ENCODE measurements at regions not wholly inside any gene's neighbourhood (a gene's known extent, or its start where the extent isn't known, plus 50 kb on each side); places are given as distances from the start of the nearest gene placed in this dataset.

DNA sequence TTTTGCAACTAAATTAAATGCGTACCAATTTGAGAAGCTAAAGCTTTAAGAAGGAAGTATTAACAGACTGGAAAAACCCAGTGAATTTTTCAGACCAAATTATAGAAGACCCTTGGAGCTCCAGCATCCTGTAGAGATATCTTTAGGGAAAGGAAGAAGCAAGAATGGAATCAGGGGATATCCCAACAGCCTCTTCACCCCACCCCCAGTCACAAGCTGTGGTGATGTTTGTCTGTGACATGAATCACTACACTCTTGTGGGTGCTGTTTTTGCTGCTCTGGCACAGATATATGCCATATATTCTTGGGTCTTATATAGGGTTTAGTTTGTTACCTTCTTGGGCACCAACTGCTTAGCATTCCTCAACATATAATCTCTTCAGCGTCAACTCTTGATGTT, 78.5 kb upstream of the BCL6 start:
- DNase-seq (ENCODE audit: low spot score), result no peak

DNA sequence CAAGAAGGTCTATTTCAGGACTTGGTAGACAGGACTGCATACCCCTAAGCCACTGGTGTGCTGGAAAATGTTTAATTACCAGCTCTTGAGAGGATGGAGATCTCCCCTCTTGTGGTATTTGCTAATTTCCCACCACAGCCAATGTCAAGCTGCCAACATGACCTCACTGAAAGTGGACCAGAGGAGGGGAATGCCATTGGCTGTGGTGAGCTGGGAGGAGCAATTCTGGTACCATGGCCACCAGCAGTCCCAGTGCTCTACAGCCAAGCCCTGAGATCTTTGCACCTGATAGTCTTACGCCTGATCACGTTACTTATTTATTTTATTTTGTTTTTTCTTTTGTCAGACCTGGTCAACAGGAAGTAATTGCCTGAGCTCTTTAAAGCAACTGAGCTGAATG, 82.5 kb upstream of the BCL6 start:
- no peak for DNase-seq (ENCODE audit: low spot score)

DNA sequence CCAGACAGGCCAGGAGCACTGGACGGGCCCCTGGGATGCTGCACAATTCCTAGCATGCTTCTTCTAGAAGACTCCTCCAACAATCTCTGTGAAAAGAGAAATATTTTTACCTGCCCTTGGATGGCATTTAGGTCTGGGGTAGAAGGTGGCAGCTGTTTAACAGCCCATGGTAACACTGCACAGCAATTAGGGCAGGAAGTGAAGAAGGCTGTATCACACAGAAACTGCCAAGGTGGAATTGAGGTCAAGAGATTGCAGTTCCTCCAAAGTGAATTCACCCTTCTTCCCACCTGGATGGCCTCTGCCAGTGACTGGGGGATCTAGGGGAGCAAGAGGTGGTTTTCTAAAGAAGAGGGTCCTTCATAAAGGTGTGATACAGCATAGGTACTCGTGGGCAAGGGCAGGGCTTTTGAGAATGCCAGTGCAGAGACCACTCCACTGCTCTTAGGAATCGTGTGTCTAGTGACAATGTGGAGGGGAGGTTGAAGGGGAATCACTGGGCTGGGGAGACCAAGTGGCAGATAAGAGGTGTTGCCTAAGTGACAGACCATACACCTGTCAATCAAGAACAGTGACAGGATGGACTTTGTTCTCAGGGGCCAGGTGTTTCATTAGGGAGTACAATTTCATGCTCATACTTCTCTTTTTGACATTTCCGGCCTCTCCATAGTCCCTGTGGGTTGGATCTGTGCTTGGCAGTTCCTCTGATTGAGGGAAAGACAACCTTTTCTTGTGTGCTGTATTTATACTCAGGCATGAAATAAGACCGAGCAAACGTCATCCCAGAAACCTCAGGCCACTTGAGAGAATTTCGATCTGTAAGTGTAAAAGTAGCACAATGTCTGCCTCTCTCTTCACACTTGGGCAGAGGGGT, 83.5 kb upstream of the BCL6 start:
- no peak for DNase-seq (ENCODE audit: low spot score)

DNA sequence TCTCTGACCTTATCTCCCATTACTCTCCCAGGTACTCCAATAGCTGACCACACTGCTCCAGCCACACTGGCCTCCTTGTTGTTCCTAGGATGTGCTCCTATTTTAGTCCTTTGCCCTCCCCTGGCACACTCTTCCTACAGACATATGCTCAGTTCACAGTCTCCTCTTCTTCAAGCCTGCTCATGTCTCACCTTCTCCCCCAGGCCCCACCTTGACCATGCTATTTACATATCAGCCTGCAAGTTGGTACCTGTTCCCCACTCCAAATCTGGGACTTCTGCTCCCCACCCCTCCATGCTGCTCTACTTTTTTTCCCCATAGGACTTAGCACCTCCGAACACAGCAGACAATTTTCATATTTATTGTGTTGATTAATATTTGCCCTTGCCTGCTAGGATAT, 84.9 kb upstream of the BCL6 start:
- no peak for DNase-seq (ENCODE audit: low spot score)

DNA sequence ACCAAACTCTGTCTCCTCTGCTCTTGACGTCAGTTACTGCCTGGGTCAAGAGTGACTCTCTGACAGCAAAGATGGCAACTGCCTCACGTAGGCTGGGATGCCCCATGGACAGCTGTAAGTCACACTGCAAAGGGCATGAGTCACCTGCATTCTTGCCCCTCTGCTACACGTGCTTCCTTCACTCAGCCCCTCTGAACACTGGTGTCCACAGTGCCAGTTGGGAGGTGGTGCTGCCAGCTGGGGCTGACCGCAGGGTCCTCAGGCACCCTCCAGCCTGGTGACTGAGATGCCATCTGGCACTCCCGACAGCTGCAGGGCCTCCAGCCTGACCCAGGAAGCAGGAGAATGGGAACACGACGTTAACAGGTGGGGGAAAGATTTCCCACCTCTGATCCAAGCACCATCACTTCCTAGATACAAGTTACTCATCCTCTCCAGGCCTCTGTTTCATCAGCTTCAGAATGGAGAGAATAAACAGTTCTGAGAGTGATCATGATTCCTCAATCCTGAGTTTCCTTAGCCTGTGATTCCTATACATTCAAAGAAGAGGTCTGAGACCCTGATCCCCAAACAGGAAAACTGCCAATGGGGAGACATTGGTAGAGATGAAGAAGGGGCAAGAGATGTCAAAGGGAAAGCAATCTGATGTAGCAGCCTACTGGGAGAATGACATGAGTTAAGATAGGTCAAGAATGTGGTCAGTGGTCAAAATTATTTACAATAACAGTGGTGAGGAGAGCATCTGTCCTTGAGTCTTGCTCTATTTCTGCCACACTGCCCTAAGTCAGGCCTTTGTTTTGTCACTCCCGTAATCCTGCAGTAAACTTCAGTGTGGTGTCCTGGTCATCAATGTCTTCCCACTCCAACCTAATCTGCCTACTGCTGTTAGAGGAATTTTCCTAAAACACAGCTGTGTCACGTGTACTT, 86.1 kb upstream of the BCL6 start:
- DNase-seq (ENCODE audit: low spot score), result no peak

DNA sequence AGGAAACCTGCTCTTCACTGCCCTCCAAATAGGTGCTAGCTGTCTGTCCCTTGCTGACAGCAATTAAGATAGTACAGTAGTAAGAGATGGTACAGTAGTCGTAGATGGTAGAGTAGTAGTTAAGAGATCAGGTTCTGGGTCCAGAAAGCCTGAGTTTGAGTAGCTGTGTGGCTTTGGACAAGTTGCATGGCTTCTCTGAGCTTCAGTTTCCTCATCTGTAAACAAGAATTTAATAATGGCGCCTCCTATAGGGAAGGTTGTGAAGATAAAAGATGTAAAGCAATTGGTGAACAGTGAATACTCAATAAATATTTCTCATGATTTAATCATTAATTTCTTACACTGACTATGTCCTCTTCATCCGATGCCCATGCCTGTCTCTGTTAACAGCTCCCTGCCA, 86.9 kb upstream of the BCL6 start:
- no peak for DNase-seq (ENCODE audit: low spot score)

DNA sequence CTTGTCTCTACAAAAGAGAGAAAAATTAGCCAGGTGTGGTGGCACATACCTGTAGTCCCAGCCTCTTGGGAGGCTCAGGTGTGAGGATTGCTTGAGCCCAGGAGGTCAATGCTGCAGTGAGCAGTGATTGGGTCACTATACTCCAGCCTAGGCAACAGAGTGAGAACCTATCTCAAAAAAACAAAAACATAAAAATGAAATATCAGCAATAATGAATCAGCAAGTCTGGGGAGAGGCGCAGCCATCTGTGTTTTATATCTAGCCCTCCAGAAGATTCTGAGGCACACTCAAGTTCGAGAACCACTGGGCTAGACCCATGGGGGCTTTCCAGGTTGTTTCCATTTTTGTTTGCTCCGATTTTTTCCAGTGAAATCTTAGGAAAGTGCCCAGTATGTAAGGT, 88.1 kb upstream of the BCL6 start:
- DNase-seq (ENCODE audit: low spot score), result no peak

DNA sequence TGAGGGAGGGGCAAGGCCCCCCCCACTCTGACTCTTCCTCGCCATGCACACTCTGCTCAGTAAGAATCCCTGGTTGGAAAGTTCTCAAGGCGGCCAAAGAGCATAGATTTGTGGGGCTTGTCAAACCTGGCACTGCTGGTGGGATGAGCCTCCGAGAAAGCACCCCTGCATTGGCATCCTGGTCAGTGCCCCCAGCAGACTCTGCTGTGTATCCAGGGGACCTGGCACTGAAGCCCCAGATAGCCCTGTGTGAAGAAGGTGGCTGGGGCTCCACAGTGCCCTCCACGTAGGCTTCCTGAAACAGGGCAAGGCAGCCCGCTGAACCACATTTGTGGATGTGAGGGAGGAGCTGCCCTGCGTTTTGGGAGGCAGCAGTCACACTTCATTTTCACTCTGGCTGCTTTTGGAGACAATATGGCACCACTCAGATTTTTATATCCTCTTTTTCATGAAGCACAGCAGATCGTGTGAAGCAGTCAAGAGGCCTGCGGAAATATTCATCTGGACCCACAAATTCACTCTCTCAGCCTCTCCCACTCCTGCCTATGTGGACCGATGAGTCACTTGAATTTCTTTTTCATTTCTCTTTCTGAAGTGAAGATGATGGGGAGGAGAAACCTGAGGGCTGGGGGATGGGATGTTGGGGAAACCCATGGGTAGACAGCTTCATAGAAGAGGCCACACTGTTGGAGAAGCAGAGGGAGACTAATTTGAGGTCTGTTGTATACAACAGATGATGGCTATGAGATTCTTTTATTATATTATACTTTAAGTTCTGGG, 88.7 kb upstream of the BCL6 start:
- DNase-seq (ENCODE audit: low spot score), result no peak

DNA sequence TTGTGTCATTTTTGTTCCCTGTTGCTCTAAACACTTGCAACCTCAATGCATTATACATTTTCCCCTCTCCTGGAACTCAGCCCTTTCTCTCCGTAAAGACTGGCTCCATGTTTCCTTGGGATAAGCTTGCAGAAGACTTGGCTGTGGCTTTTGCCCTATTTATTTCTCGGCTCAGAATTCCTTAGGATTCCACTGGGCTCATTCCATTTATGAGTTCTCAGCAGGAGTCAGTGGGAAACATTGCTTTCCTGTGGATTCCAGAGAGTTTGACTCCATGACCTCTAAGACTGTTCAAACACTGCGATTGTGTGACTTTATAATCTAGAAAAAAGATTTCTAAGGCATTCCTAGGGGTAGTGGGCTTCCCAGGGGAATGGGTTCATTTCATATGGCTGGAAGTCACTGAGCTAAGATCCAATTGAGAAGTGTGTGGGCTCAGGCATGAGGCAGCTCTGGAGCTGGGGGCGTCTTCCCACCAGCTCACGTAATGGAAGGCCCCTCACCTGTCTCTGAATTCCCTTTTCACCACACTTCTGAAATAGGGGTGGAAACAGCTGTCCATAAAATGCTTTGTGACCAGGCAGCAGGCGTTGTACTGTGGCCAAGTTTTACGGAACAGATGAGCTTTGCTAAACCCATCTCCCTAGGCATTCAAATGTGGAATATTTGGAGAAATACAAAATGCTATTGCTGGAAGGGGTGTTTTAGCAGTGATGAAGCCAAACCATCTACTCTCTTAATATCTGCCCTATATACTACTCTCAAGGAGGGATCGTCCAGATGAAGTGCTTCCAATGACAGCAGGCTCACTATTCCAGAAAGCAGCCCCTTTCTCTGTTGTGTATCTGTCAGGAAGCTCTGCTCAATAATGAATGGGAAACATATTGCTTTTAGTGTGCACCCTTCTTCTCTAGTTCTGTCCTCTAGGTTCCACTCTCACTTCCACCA, 91.8 kb upstream of the BCL6 start:
- no peak for DNase-seq (ENCODE audit: low spot score)

DNA sequence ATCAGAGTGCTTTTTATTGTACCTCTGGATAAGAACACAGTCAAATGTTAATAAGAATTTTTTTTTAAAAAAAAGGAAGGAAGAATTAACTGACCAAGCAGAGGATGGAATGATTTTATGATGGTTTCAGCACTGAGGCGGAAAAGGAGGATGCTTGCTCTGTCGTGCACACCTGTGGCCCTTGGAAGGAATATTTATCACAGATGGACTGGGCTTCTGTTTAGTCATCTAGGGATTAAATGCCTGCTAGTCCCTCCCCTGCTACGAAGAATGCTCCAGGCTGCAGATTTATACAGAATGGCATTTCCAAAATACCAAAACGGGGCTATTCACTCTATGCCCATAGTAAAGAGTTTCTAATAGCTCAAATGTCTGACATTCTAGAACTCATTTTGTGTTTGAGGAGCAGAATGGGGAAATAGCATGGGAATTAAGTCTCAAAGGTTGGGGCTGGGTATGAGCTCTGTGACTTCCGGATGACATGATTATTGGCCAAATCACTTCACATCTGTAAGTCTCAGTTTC, 92.8 kb upstream of the BCL6 start:
- no peak for DNase-seq (ENCODE audit: low spot score)

DNA sequence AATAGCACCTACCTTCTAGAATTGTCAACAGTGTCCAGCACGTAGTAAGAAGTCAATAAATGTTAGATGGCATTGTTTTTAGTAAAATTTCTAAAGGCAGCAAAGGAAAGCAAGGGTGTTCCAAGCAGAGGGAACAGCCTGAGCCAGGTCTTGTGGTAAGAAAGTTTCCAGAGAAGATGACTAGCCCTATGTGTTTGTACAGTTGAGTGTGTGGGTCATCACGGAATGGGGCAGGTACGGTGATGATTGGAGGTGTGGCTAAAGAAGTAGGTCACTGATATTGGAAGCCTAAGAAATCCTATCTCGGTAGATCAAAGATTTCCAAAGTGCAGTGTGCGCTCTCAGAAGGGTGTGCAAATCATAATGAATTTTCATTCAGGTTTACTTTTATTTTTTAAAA, 94.2 kb upstream of the BCL6 start:
- DNase-seq (ENCODE audit: low spot score), result no peak

DNA sequence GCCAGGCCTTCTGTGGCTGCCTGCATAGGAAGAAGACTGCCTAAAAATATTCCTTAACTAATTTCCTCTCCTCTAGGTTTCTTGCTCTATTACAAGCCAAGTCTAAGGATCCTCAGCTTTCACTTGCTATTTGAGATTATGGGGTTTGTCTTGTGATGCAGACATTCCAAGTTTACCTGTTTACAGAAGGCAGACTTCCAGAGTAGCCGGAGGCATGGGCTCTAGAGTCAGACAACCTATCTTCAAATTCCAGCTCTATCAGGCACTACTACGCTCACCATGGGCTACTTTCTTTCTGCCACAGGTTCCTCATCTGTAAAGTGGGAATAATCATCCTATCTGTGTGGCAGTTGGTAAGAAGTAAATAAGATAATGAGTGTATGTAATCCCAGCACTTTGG, 95.6 kb upstream of the BCL6 start:
- no peak for DNase-seq (ENCODE audit: low spot score)

DNA sequence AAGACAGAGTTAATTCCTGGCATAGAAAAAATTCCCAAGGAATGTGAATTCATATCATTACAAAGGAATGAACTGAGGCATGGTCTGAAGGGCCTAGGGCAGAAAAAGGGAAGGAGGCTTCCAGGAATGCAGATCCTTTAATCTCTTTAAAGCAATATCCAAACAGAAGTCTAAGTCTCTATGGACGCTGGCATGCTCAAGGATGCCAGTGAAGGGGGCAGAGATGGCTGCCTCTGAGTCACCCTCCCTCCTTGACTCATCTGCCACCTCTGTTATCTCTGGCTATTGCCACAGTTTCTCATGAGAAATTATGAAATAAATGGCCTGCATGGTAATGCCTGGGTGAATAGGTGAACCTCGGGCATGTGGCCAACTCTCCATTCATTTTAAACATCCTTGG, 96.3 kb upstream of the BCL6 start:
- no peak for DNase-seq (ENCODE audit: low spot score)

DNA sequence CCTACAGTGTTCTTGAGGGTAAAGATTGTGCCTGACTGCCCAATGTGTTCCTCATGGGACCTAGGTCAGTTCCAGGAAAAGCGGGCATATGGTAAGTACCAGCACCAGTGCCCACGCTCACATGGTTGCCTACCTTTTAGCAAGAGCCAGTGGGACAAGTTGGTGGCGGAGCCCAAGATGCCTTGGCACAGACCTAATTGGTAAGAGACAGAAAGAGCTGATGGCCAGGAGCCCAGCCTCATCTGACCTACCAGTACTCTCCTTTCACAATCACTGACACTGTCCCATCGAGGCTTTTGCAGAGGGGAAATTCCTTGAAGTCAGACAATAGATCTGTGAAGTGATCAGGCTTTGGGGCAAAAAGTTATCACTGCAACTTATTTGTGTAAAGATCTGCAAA, 98.4 kb upstream of the BCL6 start:
- no peak for DNase-seq (ENCODE audit: low spot score)

DNA sequence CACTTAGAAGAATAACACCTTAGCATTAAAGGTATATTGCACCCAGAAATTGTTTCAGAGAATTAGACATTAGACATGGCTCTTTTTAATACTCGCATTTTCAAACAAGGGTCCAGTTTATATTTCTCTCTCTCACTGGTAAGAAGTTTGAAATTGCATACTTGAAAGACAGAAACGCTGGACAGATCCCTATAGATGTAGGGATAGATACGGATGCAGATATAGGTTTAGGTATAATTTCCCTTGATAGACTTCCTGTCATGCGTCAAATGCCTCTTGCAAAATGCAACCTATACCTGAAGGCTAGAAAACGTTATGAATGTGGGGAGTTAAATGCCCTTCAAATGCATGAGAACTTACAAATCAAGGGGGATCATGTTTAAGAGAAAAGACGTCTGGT, 99.4 kb upstream of the BCL6 start:
- no peak for DNase-seq (ENCODE audit: low spot score)

DNA sequence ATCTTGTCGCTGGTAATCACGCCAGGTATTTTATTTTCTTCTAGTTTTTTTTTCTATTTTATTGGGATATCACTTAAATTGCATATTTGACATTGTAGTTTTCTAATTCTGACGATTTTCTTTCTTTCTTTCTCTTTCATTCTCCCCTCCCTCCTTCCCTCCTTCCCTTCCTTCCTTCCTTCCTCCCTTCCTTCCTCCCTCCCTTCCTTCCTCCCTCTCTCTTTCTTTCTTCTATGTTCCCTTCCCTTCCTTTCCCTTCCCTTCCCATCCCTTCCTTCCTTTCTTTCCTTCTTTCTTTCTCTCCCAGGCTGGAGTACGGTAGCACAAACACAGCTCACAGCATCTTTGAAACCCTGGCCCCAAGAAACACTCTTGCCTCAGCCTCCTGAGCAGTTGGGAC, 100.6 kb upstream of the BCL6 start:
- no peak for DNase-seq (ENCODE audit: low spot score)

DNA sequence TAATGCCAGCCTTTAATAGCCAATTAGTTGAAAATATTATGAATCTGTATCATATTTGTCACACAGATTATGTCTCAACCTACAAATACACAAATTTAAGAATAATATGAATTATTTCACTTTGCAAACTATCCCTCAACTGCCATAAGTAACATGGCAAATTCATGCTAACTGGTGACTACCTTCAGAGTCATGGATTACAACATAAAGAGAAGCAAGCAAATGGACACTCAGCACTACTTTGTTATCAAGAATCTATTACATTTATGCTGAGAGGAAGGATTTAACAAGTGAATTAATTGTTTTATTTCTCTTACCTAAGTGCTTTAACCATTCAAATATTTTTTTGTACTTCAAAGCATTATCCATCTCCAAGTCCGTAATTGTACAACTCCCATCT, 103.1 kb upstream of the BCL6 start:
- no peak for DNase-seq (ENCODE audit: low spot score)

DNA sequence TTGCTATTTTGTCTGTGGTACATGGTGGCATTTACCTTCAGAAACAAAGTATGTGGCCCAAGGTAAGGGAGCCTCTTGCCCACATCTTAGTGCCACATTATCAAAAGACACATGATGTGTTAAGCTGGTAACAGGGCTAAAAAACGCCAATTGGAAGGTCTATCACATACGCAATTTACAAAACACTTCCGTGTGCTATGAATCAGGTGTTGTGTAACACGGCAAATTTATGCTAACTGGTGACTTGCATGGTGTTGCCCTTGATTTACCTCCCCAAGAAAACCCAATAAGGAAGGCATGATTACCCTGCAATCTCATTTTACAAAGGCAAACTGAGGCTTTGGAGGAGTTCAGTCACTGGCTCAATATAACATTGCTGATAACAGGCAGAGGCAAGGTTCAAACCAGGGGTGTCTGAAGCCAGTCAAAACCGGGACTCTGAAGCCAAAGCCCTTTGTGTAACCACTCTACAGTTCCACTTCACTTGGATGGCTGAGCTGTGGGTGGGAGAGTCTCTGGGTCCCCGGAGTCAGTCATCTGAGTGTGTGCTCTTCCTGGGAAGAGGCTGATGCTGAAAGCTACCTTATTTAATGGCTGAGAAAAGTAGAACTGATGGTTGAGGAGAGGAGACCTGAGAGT, 103.9 kb upstream of the BCL6 start:
- DNase-seq (ENCODE audit: low spot score), result no peak

DNA sequence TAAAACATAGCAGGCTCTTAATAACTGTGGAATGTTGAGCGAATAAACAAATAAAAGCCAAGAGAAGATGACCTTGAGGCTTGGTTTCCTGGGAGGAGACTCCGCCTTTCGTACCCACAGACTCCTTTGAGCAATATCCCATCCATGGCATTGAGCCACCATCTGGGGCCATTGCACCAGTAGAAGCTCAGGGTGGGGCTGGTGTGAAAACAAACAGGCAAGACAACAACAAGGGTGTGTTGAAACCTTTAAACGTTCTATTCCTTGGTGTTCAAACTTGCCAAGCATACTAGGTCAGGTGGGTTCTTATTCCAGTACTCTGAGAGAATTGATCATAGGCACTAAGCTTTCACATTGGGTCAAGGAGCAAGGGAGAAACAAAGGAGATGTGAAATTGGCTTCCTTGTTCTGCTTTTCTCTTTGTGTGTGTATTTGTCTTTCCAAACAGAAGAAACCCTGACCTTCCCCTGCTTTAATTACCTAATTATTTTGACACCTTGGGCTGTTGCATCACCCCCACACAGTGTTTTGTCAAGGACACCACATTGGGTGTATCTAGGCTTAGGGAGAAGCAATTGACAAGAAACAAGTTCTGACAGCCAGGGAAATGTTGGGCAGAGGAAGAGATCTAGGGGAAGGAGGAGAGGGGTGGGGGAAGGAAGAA, 105.1 kb upstream of the BCL6 start:
- no peak for DNase-seq (ENCODE audit: low spot score)
